Stimulated activated CD8-positive, alpha-beta memory T cell treated with anti-CD3 and anti-CD28 coated beads, Interleukin-2, amount 100 ng/mL, for 48 hours (primary cell): ENCODE measurements at regions not wholly inside any gene's neighbourhood (a gene's known extent, or its start where the extent isn't known, plus 50 kb on each side); places are given as distances from the start of the nearest gene placed in this dataset.

Experiments
- DNase-seq, 2 donors: peaks; one replicate each; pipeline ENCODE4 v3.0.0-alpha.2; 2020; ENCODE audit warnings: low read depth in 2 of 2

GRCh38 chr1:25056536-25056935, 126.5 kb upstream of the RUNX3 start:
- DNase-seq, result no peak

GRCh38 chr1:25055961-25056360, 125.9 kb upstream of the RUNX3 start:
- no peak for DNase-seq

- DNase-seq, result no peak
Observed at GRCh38 chr1:25055324-25055780, 125.3 kb upstream of the RUNX3 start.

DNA sequence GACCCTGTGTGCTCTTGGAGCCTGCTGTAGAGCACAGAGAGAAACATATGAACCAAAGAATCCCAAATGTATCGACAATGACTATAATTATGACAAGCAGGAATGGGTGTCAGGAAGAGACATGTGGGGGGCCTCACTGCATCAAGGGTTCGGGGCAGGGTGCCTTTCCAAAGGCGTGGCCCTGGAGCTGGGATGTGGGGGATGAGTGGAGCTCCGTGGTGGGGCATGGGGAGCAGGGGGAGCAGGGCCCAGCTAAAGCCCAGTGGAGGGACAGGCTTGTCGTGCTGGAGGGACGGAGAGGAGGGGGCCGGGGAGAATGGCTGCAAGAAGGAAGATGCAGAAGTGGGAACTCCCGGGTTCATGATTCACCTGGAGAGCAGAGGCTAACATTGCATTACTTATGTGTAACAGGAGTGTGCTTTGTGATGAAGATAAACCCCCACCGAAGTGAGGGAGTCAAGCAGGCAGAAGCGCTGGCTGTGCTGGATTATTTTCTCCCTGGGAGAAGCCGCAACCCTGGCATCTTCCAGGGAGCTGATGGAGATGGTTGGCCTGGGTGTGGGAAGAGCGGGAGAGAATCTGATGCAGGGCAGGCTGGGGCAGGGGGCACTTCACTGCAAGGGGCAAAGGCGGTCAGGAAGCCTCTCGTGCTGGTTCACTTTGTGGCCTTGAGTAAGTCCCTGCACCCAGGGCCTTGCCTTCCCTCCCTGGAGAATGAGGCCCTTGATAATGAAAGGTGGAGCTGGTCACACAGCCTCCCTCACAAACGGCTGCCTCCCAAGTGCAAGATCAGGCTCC, 124.6 kb upstream of the RUNX3 start:
- no peak for DNase-seq

- no peak for DNase-seq
Observed at GRCh38 chr1:25053576-25054250, 123.6 kb upstream of the RUNX3 start.

DNA sequence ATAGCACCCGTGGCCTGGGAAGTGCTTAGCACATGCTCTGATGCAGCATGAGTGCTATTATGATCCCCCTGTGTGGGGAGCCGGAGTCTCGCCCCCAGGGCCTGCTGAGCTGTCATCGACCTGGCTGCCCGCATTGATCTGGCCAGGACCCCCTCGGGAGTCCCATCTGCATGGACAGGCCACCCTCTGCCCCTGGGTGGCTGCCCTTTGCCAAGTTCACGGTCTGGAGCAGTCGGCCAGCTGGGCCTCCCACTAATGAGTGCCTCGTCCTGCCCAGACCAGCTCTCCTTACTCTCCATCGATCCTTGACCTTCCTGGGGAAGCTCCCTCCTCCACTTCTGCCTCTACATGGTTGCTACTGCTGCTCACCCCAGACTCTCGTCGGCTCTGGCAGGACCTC, 121.8 kb upstream of the RUNX3 start:
- no peak for DNase-seq

GRCh38 chr1:25051504-25051903, 121.4 kb upstream of the RUNX3 start:
- DNase-seq, result no peak

DNA sequence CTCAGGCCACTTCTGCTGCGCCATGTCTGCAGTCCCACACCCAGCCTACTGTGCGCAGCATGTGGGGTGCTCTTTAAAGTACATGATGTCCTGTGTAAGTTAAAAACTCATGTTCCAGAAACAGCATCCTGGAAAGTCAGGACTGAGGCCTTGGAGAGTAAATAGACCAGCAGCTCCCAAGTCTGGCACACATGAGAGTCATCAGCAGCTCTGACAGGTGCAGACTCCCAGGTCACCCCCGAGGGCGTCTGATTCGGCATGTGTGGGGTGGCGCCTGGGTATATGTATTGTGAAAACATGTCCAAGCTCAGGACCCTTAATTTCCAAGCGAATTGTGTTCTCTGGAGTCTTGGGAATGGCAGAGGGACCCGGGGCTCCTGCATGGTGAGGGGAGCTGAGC, 120.1 kb upstream of the RUNX3 start:
- DNase-seq, result no peak

DNA sequence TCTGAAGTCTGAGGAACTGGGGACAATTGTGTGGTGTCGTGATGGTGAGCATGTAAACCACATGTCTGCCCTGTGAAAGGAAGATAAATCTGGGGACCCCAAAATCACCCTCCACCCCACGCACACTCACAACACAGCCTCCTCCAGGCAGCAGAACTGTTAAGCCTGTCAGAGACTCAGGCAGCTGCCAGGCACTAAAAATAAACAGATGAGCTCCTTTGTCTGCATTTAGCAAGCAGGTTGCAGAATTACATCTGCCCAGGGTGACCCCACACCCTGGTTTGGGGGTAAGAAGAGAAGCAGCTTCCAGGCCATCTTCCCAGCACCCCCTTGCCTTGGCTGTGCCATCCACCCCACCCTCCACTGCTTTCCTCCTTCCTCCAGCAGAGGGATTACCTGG, 119.1 kb upstream of the RUNX3 start:
- no peak for DNase-seq

- no peak for DNase-seq
Observed at GRCh38 chr1:25048728-25049127, 118.7 kb upstream of the RUNX3 start.

GRCh38 chr1:25047506-25048240, 117.6 kb upstream of the RUNX3 start:
- DNase-seq, result no peak

GRCh38 chr1:25046194-25046532, 116.1 kb upstream of the RUNX3 start:
- no peak for DNase-seq

DNA sequence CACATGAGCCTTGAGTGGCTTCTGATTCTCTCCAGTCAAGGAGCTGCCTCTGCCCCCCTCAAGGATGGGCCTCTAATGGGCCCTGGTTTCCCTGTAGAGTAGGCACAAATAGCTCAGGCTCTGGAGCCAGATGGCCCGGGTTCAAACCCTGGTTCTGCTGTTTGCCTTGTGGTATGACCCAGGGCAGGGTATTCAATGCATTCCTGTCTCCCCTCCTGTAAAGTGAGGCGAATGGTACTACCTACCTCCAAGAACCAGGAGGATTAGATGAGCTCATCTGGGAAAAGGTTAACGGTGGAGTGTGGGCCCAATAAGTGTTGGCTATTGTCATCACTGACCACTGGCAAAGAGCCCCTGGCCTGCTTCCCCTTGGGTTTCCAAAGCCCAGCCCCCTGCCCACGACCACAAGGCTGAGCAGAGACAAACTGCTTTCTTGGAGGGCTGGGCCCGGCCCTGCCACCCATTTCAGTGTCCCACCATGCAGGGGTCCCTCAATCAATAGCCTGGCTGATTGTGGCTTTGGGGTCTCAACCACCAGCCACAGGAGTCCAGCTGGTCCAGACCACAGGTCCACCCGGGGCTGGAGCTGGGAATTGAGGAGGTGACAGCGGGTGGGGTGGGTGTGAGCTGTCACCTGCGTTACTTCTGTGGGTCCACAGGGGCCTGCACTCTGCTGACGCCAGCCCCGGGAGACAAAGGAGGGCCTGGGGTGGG, 115.6 kb upstream of the RUNX3 start:
- no peak for DNase-seq

GRCh38 chr1:25043228-25043580, 113.1 kb upstream of the RUNX3 start:
- no peak for DNase-seq

- no peak for DNase-seq
Observed at GRCh38 chr1:25042331-25043227, 112.5 kb upstream of the RUNX3 start.

GRCh38 chr1:25041916-25042315, 111.8 kb upstream of the RUNX3 start:
- no peak for DNase-seq

DNA sequence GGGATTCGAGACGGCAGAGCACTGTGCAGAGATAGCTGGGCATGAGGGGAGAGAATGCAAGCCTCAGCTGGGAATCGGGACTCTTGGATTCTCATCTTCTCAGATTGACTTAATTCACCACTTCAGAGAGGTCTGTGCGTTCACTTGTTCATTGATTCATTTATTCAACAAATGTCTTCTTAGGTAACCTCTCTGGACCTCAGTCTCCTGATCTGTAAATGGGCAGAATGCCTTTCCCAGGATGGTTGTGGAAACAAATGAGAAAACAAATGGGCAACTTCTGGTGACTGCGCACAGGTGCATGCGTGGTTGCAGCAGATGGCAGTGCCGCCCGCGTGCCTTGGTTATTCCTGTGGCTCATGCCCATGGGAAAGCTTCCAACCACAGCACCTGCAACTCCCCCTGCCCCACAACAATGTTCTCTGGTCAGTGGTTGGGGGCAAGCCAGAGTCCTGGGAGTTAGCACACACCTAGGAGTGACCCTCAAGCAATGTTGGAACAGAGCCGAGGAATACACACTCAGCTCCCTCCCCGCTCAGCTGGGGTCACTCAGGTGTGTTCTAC, 110.1 kb upstream of the RUNX3 start:
- DNase-seq, result no peak

DNA sequence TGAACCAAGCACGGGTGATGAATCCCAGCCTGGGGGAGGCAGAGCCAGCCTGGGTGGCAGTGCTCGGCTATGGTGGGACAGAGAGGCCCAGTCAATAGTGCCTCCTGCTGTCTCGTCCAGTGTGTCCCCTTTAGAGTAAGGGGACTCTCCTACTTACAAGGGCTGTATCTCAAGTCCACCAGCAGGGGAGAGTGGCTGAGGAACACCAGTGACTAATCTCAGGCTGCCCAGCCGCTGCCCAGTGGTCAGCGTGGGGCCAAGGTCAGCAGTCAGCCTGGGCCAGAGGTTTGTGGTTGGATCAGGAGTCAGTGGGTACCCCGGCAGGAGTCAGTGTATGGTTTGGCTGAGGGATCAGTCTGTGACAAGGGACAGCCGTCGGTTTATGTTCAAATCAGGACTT, 109.2 kb upstream of the RUNX3 start:
- no peak for DNase-seq

DNA sequence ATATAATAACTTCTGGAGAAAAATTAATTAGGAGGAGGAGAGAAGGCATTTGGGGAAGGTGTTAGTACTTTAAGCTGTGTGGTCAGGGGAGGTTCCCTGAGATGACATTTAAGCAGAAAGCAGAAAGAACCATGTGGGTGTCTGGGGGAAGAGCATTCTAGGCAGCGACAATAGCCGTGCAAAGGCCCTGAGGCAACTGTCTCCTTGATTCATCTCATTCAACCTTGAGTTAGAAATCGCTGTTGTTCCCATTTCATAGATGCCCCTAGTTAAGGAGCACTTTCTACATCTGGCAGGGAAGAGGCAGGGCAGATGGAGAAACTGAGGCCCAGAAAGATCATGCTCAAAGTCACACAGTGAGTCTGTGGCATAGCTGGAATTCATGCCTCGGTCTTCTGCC, 108.6 kb upstream of the RUNX3 start:
- no peak for DNase-seq

DNA sequence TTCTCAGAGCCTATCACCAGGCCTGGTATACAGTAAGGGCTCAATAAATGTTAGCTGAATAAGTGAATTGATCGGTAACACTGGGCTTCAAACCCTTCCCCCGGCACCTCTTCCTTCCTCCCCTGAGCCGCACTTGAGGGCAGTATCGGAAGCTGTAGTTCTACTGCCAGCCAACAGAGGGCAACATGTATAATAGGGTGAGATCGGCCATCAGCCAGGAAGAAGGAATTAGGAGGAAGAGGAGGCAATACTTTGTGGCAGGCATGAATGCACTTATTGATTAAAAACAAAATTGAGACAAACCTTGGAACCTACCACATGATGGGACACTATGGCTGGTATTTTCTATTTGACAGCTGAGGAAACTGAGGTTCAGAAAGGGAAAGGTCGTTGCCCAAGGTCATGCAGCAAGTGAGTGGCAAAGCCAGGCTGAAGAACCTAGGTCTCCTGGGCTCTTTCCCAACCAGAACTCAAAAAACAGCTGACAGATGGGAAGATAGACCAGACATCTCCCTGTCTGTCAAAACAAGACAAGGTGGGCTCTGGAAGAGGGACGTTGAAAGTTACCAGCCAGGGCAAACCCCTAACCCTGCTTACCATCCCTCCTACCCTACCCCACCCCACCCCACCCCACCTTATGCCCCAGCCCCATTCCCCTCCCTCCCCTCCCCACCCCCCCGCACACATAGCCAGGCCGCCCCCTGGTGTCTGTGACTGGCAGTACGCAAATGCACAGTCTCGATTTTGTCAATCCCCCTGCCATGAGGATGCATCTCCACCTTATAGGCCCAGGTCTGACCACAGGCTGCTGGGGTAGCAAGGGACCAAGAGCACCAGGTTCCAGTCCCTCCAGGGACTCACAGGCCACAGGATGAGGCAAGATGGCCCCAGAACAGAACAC, 107.3 kb upstream of the RUNX3 start:
- peak in 1 of 2 donors; percentile 54 for DNase-seq
